ENCODE measurements at regions not wholly inside any gene's neighbourhood (a gene's known extent, or its start where the extent isn't known, plus 50 kb on each side); places are given as distances from the start of the nearest gene placed in this dataset.
"Not testable (repeated sequence)": the region's sequence is repeated elsewhere in the genome, so short reads cannot be mapped to it uniquely, and the experiment has no call there.

GRCh38 chr1:761791-762190, 75.3 kb upstream of the OR4F16 start:
- DNase-seq, result not testable (repeated sequence)

GRCh38 chr1:771449-771848, 85.0 kb upstream of the OR4F16 start:
- DNase-seq, result not testable (repeated sequence)

GRCh38 chr1:777480-778180, 91.2 kb upstream of the OR4F16 start:
- not testable (repeated sequence) for DNase-seq

- peak; percentile 98 for DNase-seq
Measured at GRCh38 chr1:778451-779278, 92.2 kb upstream of the OR4F16 start.

- not testable (repeated sequence) for DNase-seq
Measured at GRCh38 chr1:779621-780020, 93.2 kb upstream of the OR4F16 start.

- DNase-seq, result no peak
Measured at GRCh38 chr1:788835-789234, 102.4 kb upstream of the OR4F16 start.

GRCh38 chr1:789606-790005, 103.2 kb upstream of the OR4F16 start:
- DNase-seq, result not testable (repeated sequence)

- not testable (repeated sequence) for DNase-seq
Measured at GRCh38 chr1:790388-790930, 104.0 kb upstream of the OR4F16 start.

- DNase-seq, result not testable (repeated sequence)
Measured at GRCh38 chr1:794310-794709, 107.9 kb upstream of the OR4F16 start.

GRCh38 chr1:794918-795584, 108.6 kb upstream of the OR4F16 start:
- not testable (repeated sequence) for DNase-seq

- DNase-seq, result not testable (repeated sequence)
Measured at GRCh38 chr1:797649-798048, 111.2 kb upstream of the OR4F16 start.

GRCh38 chr1:800397-800796, 113.9 kb upstream of the OR4F16 start:
- DNase-seq, result not testable (repeated sequence)

GRCh38 chr1:804378-805115, 118.1 kb upstream of the OR4F16 start:
- not testable (repeated sequence) for DNase-seq

GRCh38 chr1:805310-805709, 118.4 kb upstream of the SAMD11 start:
- DNase-seq, result not testable (repeated sequence)

- not testable (repeated sequence) for DNase-seq
Measured at GRCh38 chr1:807066-807465, 116.7 kb upstream of the SAMD11 start.

GRCh38 chr1:807699-808390, 115.9 kb upstream of the SAMD11 start:
- DNase-seq, result not testable (repeated sequence)

- DNase-seq, result not testable (repeated sequence)
Measured at GRCh38 chr1:810949-811348, 112.8 kb upstream of the SAMD11 start.

- not testable (repeated sequence) for DNase-seq
Measured at GRCh38 chr1:812535-813127, 111.1 kb upstream of the SAMD11 start.

- not testable (repeated sequence) for DNase-seq
Measured at GRCh38 chr1:814543-814942, 109.2 kb upstream of the SAMD11 start.

- not testable (repeated sequence) for DNase-seq
Measured at GRCh38 chr1:815147-815922, 108.4 kb upstream of the SAMD11 start.

Measured in activated T-cell treated with anti-CD3 and anti-CD28 coated beads for 4 hours (primary cell).